Astrocyte (in vitro differentiated cells and primary cell): ENCODE measurements at regions not wholly inside any gene's neighbourhood (a gene's known extent, or its start where the extent isn't known, plus 50 kb on each side); places are given as distances from the start of the nearest gene placed in this dataset.

ENCODE experiments used
- EZH2 ChIP-seq: IDR thresholded peaks from 2 replicates; pipeline ENCODE4 v1.6.1; 2012; ENCODE audit warnings: mild to moderate bottlenecking, low read length, inconsistent platforms; ENCODE audit not compliant: insufficient read depth
- TF ChIP-seq, protein P1 (sequence below): IDR thresholded peaks from 2 replicates; pipeline ENCODE4 v1.5.1; 2011; ENCODE audit warnings: low read depth, mild to moderate bottlenecking, inconsistent platforms, low read length, moderate library complexity; ENCODE audit not compliant: insufficient read depth

DNA sequence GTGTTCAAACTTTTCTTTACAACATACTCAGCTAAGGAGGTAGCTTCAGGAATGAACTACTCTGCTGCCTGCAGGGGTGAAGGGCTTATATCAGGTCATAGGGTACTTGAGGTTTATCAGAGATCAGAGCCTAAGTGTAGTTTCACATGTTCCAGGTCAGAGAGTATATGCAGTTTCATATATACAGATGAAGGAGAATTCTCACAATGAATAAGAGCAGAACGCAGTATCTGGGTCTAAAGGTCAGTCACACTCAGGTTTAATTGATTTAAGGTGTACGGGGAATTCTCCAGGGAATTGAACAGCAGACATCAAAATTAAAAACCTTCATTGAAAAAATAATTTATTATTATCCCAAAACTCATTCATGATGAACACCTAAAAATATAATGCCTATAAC lies 700.6 kb downstream of the TECRL start:
- TF ChIP-seq, protein P1, sequence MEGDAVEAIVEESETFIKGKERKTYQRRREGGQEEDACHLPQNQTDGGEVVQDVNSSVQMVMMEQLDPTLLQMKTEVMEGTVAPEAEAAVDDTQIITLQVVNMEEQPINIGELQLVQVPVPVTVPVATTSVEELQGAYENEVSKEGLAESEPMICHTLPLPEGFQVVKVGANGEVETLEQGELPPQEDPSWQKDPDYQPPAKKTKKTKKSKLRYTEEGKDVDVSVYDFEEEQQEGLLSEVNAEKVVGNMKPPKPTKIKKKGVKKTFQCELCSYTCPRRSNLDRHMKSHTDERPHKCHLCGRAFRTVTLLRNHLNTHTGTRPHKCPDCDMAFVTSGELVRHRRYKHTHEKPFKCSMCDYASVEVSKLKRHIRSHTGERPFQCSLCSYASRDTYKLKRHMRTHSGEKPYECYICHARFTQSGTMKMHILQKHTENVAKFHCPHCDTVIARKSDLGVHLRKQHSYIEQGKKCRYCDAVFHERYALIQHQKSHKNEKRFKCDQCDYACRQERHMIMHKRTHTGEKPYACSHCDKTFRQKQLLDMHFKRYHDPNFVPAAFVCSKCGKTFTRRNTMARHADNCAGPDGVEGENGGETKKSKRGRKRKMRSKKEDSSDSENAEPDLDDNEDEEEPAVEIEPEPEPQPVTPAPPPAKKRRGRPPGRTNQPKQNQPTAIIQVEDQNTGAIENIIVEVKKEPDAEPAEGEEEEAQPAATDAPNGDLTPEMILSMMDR = no peak
- no peak for TF ChIP-seq EZH2
